Hematopoietic multipotent progenitor cell treated with erythropoietin and hydrocortisone succinate and interleukin-3 and kit ligand, for 15 days (in vitro differentiated cells): ENCODE measurements at regions not wholly inside any gene's neighbourhood (a gene's known extent, or its start where the extent isn't known, plus 50 kb on each side); places are given as distances from the start of the nearest gene placed in this dataset.

Experiments used
- DNase-seq: peaks from one replicate; pipeline ENCODE4 v3.0.0-alpha.2; 2015; ENCODE audit warnings: low spot score

- DNase-seq = no peak
Measured at GRCh38 chr10:4109469-4109868, 324.5 kb upstream of the KLF6 start.

- no peak for DNase-seq
Measured at GRCh38 chr10:4108693-4109092, 323.7 kb upstream of the KLF6 start.

DNA sequence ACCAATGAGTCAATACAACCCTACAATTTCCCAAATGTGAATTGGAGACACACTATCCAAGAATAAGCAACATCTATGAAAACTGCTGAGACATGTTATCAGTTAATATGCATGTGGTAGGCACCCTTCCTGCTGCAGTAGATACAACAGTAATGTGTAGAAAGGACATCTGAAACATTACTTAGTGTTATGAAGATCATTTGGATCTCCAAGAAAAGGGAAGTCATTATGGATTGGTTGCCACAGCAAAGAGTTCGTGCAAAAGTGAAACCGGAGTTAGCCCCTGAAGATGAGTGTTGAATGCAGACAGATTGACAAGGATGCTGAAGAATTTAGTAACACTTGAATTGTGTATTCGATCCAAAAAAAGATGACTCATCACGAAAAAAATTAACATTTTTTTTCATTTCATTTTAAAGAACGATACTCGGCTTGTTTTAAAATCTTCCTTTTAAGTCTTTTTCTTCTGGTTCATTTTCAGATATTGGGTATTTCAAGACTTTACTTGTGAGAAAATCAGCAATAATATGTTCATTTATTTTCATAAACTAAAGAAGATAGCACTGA, 322.4 kb upstream of the KLF6 start:
- no peak for DNase-seq

- no peak for DNase-seq
Measured at GRCh38 chr10:4103603-4104002, 318.6 kb upstream of the KLF6 start.

- DNase-seq = no peak
Measured at GRCh38 chr10:4102802-4103344, 317.9 kb upstream of the KLF6 start.

GRCh38 chr10:4101918-4102654, 317.1 kb upstream of the KLF6 start:
- DNase-seq = no peak

DNA sequence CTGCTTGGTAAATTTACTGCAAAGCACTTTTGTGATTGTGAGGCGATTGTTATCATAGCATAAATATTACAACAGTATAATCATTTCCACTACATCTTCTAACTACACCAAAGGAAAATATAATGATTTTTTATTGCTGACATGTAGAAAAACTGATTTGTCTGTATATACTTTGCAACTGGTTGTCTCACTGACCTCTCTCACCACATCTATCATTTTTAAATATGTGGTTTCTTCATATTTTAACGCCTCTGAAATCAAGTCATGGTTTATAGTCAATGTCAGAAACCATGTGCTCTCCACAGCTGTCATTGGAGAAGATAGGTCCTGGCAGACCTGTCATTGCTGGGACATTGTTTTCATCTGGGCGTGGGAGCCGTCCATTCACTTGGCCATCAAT, 315.4 kb upstream of the KLF6 start:
- no peak for DNase-seq

GRCh38 chr10:4099202-4099601, 314.2 kb upstream of the KLF6 start:
- DNase-seq = no peak

GRCh38 chr10:4095166-4095917, 310.3 kb upstream of the KLF6 start:
- DNase-seq = no peak

DNA sequence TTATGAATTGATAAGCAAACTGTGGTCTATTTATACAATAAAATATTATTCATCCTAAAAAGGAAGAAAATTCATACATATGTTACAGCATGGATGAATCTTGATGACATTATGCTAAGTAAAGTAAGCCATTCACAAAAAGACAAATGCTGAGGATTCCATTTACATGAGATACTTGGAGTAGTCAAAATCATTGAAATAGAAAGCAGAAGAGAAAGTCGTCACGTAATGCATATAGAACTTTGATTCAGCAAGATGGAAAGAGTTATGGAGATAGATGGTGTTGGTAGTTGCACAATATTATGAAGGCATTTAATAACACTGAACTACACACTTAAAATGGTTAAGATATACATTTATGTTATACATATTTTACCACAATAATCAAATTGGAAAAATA, 309.7 kb upstream of the KLF6 start:
- no peak for DNase-seq

- DNase-seq = no peak
Measured at GRCh38 chr10:4093438-4093837, 308.4 kb upstream of the KLF6 start.

- DNase-seq = no peak
Measured at GRCh38 chr10:4088354-4089066, 303.5 kb upstream of the KLF6 start.

DNA sequence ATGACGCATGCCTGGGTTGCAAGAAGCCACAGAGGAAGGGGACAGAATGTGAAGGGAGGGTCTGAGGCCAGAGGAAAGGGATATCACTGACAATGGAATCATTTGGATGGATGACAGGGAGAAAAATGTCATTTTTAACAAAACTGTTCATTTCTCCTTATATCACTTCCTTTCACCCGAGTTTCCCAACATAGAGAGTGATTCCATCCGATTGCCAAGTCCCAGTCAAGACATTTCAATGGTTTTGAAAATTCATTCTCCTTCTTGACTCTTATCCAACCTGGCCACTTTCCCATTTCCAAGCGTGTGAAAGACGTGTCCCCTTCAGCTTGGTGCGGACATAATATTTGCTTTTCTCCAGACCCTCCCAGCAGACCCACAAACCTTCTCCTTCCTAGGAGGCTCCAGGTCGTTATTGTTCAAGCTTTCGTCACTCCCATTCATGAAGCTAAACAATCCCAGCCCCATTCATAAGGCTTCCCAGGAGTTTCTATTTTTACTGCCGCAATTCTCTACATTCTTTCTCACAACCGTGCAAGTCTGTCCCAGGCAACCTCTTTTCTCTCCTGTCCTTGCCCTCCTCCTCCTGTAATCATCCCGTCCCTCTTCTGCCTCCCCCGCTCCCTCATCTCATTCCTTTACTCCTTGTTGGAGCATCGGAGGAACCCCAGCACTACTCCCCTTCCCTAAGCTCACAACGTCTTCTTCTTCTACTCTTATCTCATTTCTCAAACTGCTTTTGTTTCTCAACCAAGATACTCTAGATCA, 301.3 kb upstream of the KLF6 start:
- DNase-seq = no peak

GRCh38 chr10:4083509-4084003, 298.5 kb upstream of the KLF6 start:
- no peak for DNase-seq

DNA sequence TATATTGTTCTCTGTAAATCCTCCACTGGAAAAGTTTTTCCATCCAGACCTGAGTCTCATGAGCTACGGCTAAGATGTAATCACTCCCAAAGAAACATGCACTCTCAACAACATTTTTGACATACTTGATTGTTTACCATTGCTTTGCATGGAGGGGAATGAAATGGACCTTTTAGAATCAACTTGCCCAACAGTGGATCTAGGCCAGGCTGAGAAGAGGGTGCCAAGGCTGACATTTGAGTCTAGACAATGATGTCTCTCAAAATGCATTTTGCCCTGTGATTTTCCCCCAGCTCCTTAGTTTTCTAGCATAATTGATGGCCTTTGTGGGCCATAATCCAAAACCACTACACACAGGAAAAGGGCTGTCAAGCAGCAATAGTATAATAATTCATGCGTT, 297.9 kb upstream of the KLF6 start:
- no peak for DNase-seq

- no peak for DNase-seq
Measured at GRCh38 chr10:4081685-4082111, 296.7 kb upstream of the KLF6 start.

DNA sequence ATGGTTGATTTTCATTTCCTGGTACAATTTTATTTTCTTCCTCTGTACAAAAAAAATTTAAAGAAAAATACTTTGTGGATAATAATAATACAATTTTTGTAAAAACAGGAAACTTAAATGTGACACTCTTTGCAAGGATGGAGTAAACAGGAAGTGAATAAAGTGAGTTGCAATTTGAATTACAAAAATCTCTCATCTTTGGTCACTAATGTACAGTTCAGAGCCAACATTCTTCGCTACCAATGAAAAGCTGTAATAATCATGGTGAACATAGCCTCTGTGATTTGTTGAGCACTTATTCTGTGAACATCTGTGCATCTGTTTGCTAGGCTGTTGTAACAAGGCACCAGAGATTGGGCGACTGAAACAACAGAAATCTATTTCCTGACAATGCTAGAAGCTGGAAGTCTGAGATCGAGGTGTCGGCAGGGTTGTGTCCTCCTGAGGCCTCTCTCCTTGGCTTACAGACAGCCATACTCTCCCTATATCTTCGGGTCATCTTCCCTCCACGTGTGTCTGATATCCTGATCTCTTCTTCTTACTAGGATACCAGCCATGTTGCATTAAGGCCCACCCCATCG, 295.3 kb upstream of the KLF6 start:
- no peak for DNase-seq

DNA sequence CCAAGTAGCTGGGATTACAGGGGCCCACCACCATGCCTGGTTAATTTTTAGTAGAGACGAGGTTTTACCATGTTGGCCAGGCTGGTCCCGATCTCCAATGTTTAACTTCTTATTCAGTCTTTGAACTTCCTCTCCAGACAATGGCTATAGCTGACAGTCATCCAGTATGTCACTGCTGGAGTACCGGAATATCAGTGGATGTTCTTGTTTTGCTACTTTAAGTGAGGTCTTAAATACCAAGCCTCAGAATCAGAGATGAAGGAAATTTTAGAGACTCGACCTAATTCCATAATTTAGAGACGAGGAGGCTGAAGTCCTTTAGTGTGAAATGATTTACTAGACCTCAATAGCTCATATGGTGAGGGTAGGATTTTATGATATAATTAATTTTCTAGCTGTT, 294.8 kb upstream of the KLF6 start:
- DNase-seq = no peak

DNA sequence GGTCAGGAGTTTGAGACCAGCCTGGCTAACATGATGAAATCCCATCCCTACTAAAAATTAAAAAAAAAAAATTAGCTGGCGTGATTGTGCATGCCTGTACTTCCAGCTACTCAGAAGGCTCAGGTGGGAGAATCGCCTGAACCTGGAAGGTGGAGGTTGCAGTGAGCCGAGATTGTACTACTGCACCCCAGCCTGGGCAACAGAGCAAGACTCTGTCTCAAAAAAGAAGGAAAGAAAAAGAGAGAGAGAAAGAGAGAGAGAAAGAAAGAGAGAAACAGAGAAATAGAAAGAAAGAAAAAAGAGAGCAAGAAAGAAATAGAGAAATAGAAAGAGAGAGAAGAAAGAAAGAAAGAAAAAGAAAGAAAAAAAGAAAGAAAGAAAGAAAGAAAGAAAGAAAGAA, 292.8 kb upstream of the KLF6 start:
- DNase-seq = no peak

DNA sequence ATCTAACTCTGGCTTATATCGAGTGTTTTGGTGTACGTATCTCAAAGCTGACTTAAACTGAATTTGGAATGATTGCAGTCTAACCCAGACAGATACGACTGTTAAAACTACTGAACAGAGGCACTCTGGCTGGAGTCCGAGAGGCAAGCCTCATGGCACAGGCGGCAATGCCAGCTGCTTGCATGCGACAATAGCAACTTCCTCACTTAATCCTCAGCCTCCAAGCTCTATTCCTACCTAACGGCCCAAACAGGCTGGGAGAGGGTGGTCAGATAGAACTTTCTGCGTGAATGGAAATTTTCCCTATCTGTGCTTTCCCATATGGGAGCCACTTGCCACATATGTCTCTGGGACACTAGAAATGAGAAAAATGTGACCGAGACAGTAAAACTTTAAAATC, 292.0 kb upstream of the KLF6 start:
- DNase-seq = no peak

DNA sequence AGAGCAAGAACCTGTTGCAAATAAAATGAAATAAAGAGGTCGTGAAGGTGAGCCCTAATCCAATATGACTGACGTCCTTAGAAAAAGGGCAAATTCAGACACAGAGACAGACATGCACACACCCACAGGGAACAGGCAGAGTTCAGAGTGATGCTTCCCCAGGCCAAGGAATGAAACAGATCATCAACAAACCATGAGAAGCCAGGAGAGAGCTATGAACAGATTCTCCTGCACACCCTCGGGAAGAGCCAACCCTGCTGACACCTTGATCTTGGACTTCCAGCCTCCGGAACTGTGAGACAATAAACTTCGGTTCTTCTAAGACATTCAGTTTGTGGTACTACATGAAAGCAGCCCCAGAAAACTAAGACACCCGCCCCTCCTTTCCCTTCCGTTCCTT, 290.4 kb upstream of the KLF6 start:
- no peak for DNase-seq
